SU-DHL-6 (cell line): ENCODE measurements at regions not wholly inside any gene's neighbourhood (a gene's known extent, or its start where the extent isn't known, plus 50 kb on each side); places are given as distances from the start of the nearest gene placed in this dataset.

Source experiments
- EZH2phosphoT487 ChIP-seq: fragments of 200-600 bp; sonication (generic), shearing (Covaris generic); conservative IDR thresholded peaks from 2 replicates; pipeline ENCODE4 v1.6.1; 2018; ENCODE audit warnings: mild to moderate bottlenecking, antibody characterized with exemption, low read length, moderate library complexity, mixed read lengths
- TF ChIP-seq, protein P1 (sequence below): fragments of 200-600 bp; sonication (generic); IDR thresholded peaks from one replicate; pipeline ENCODE4 v1.5.1; 2017; ENCODE audit warnings: antibody characterized with exemption, mild to moderate bottlenecking, low read length, moderate library complexity; ENCODE audit not compliant: insufficient read depth, poor library complexity, severe bottlenecking

DNA sequence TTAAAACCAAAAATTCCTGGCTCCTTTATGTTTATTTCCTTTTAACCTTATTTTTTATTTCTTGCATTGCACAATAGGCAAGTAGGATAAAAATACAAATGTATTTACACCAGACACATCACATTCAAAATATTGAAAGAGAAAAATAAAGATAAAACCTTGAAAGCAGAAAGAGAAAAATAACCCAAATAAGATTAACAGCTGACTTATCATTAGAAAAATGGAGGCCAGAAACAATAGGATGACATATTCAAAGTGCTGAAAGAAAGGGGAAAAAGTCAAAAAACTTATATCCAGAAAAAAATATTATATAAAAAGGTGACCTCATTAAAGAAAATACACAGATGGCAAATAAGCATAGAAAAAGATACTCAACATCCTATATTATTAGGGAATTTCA is 459.4 kb downstream of the NUF2 start:
- TF ChIP-seq, protein P1, sequence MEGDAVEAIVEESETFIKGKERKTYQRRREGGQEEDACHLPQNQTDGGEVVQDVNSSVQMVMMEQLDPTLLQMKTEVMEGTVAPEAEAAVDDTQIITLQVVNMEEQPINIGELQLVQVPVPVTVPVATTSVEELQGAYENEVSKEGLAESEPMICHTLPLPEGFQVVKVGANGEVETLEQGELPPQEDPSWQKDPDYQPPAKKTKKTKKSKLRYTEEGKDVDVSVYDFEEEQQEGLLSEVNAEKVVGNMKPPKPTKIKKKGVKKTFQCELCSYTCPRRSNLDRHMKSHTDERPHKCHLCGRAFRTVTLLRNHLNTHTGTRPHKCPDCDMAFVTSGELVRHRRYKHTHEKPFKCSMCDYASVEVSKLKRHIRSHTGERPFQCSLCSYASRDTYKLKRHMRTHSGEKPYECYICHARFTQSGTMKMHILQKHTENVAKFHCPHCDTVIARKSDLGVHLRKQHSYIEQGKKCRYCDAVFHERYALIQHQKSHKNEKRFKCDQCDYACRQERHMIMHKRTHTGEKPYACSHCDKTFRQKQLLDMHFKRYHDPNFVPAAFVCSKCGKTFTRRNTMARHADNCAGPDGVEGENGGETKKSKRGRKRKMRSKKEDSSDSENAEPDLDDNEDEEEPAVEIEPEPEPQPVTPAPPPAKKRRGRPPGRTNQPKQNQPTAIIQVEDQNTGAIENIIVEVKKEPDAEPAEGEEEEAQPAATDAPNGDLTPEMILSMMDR, result no peak
- no peak for TF ChIP-seq EZH2phosphoT487
